ENCODE measurements at regions not wholly inside any gene's neighbourhood (a gene's known extent, or its start where the extent isn't known, plus 50 kb on each side); places are given as distances from the start of the nearest gene placed in this dataset.
"Not testable (repeated sequence)": the region's sequence is repeated elsewhere in the genome, so short reads cannot be mapped to it uniquely, and the experiment has no call there.

GRCh38 chrX:145393702-145394235 is 146.5 kb downstream of the SPANXN1 start:
- no peak overlapping the region for H3K4me3 ChIP-seq
- no peaks in the 10 kb centered on the region for H3K4me1 ChIP-seq
- no peaks in the 10 kb centered on the region for H3K27me3 ChIP-seq
- H3K9me3 ChIP-seq: no peaks in the 10 kb centered on the region
- H3K36me3 ChIP-seq: no peaks in the 10 kb centered on the region
- H3K27ac ChIP-seq: no peak overlapping the region
- TF ChIP-seq, protein P1, sequence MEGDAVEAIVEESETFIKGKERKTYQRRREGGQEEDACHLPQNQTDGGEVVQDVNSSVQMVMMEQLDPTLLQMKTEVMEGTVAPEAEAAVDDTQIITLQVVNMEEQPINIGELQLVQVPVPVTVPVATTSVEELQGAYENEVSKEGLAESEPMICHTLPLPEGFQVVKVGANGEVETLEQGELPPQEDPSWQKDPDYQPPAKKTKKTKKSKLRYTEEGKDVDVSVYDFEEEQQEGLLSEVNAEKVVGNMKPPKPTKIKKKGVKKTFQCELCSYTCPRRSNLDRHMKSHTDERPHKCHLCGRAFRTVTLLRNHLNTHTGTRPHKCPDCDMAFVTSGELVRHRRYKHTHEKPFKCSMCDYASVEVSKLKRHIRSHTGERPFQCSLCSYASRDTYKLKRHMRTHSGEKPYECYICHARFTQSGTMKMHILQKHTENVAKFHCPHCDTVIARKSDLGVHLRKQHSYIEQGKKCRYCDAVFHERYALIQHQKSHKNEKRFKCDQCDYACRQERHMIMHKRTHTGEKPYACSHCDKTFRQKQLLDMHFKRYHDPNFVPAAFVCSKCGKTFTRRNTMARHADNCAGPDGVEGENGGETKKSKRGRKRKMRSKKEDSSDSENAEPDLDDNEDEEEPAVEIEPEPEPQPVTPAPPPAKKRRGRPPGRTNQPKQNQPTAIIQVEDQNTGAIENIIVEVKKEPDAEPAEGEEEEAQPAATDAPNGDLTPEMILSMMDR (IDR thresholded peaks at IDR 0.05): no peak
- TF ChIP-seq POLR2A (IDR thresholded peaks at IDR 0.05): no peak
- DNase-seq: no peak

DNA sequence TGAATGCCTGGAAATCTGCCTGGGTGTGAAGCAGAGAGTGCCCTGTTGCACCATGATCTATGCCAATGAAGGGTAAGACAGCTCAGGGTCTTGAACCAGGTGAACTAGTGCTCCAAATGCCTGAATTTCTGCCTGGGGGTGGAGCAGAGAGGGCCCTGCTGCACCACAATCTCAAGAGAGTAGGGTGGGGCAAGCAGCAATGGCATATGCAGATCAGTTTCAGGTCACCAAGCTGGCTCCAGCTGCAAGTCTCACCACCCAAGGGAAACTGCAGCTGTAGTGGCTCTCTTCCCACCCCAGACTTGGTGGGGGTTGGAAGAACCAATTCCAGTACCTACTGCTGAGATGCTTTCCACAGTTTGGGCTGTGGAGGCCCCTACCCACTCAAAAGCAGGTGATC is 147.0 kb downstream of the SPANXN1 start:
- H3K9me3 ChIP-seq: no peaks in the 10 kb centered on the region
- H3K4me1 ChIP-seq: no peaks in the 10 kb centered on the region
- no peaks in the 10 kb centered on the region for H3K36me3 ChIP-seq
- DNase-seq: no peak
- TF ChIP-seq, protein P1 (IDR thresholded peaks at IDR 0.05): no peak
- no peak for TF ChIP-seq POLR2A (IDR thresholded peaks at IDR 0.05)
- H3K27me3 ChIP-seq: no peaks in the 10 kb centered on the region
- H3K4me3 ChIP-seq: no peak overlapping the region
- no peak overlapping the region for H3K27ac ChIP-seq

GRCh38 chrX:145396612-145397011 is 149.3 kb downstream of the SPANXN1 start:
- Histone ChIP-seq H3K4me1 (no peaks in the 10 kb centered on the region), H3K27me3 (no peaks in the 10 kb centered on the region)
- TF ChIP-seq, protein P1 (IDR thresholded peaks at IDR 0.05): no peak
- TF ChIP-seq POLR2A (IDR thresholded peaks at IDR 0.05): no peak

DNA sequence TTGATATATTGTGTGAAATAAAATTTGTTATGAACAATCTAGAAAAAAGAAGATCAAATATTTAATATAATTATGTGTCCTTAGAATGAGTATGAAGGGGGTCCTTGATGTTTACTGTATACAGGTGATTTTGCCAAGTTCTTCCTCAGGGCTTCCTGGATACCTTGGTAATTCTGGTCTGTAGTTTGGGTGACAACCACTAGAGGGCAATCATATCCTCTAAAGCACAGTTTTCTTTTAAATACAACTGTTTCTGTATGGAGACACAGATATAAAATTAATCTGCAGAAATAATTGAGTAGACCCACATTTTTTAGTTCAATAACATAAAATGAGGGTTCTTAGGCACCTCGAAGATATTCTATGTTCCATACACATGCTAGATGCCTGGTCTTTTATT is 157.7 kb downstream of the SPANXN1 start:
- Histone ChIP-seq H3K4me3 (no peak overlapping the region), H3K4me1 (no peaks in the 10 kb centered on the region), H3K9me3 (no peaks in the 10 kb centered on the region), H3K27ac (no peak overlapping the region), H3K27me3 (no peaks in the 10 kb centered on the region), H3K36me3 (no peaks in the 10 kb centered on the region)
- no peak for TF ChIP-seq POLR2A (IDR thresholded peaks at IDR 0.05)
- TF ChIP-seq, protein P1 (IDR thresholded peaks at IDR 0.05): peak in 2 of 6 experiments; percentile 28 to 30
- no peak for DNase-seq

More at GRCh38 chrX:145396612-145397011, 149.3 kb downstream of the SPANXN1 start:
- Histone ChIP-seq H3K36me3 (no peaks in the 10 kb centered on the region), H3K27ac (no peak overlapping the region), H3K4me3 (no peak overlapping the region), H3K9me3 (no peaks in the 10 kb centered on the region)
- no peak for DNase-seq

- H3K4me1 ChIP-seq: no peaks in the 10 kb centered on the region
- no peak for DNase-seq
- no peak overlapping the region for H3K4me3 ChIP-seq
- H3K36me3 ChIP-seq: no peaks in the 10 kb centered on the region
- H3K27me3 ChIP-seq: no peaks in the 10 kb centered on the region
- H3K9me3 ChIP-seq: no peaks in the 10 kb centered on the region
- TF ChIP-seq, protein P1 (IDR thresholded peaks at IDR 0.05): no peak
- no peak for TF ChIP-seq POLR2A (IDR thresholded peaks at IDR 0.05)
- H3K27ac ChIP-seq: no peak overlapping the region
These were observed 163.3 kb downstream of the SPANXN1 start for GRCh38 chrX:145410622-145411021.

DNA sequence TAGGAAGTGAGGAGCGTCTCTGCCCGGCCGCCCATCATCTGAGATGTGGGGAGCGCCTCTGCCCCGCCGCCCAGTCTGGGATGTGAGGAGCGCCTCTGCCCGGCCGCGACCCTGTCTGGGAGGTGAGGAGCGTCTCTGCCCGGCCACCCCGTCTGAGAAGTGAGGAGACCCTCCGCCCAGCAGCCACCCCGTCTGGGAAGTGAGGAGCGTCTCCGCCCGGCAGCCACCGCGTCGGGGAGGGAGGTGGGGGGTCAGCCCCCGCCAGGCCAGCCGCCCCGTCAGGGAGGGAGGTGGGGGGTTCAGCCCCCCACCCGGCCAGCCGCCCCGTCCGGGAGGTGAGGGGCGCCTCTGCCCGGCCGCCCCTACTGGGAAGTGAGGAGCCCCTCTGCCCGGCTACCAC is 188.9 kb downstream of the SPANXN1 start:
- H3K4me3 ChIP-seq, H3K9me3 ChIP-seq, H3K4me1 ChIP-seq, H3K36me3 ChIP-seq, H3K27me3 ChIP-seq, H3K27ac ChIP-seq, DNase-seq: not testable (repeated sequence)

Data from Peyer's patch (tissue), 4 donors.